Left colon (tissue), 2 donors: ENCODE measurements at regions not wholly inside any gene's neighbourhood (a gene's known extent, or its start where the extent isn't known, plus 50 kb on each side); places are given as distances from the start of the nearest gene placed in this dataset.
"Not testable (repeated sequence)": the region's sequence is repeated elsewhere in the genome, so short reads cannot be mapped to it uniquely, and the experiment has no call there.

ENCODE experiments used
- ATAC-seq: fragments of 200-7000 bp; cut with Tn5 transposase; one replicate; pipeline ENCODE4 v1.9.1; 2020; ENCODE audit warnings: mild to moderate bottlenecking, moderate library complexity
- DNase-seq, 2 donors: peaks; one replicate each; pipeline ENCODE4 v3.0.0-alpha.2; 2020
- intact Hi-C, 2 donors: fragments of 100-400 bp; cut with DNase I in 1 of 2; cut with micrococcal nuclease in 1 of 2; formaldehyde crosslinking; loops; one replicate each; pipeline versions ENCODE4 v1.11.2 to v1.14.0; 2022; cut with DNase I, micrococcal nuclease
- donor health status: DM: no; HTN: no; CAD: no.
- donor health status: DM: yes; HTN: yes; CAD: no.

GRCh38 chr2:138327967-138328366, 173.6 kb upstream of the SPOPL start:
- intact Hi-C loops: no loop called here
- ATAC-seq (no peak), DNase-seq (no peak)

- ATAC-seq (no peak), DNase-seq (no peak)
- intact Hi-C loops: no loop called here
Measured at GRCh38 chr2:138329162-138329561, 172.4 kb upstream of the SPOPL start.

GRCh38 chr2:138329591-138329990, 172.0 kb upstream of the SPOPL start:
- intact Hi-C loops: no loop called here
- DNase-seq (no peak), ATAC-seq (no peak)

GRCh38 chr2:138333121-138333520, 168.4 kb upstream of the SPOPL start:
- DNase-seq (no peak), ATAC-seq (no peak)
- intact Hi-C loops: no loop called here

GRCh38 chr2:138333677-138334076, 167.9 kb upstream of the SPOPL start:
- DNase-seq (no peak), ATAC-seq (no peak)
- intact Hi-C loops: no loop called here

- intact Hi-C loops: no loop called here
- no peak for ATAC-seq
- DNase-seq: no peak
Measured at GRCh38 chr2:138334323-138334722, 167.2 kb upstream of the SPOPL start.

- intact Hi-C loops: no loop called here
- DNase-seq (no peak), ATAC-seq (no peak)
Measured at GRCh38 chr2:138335036-138335435, 166.5 kb upstream of the SPOPL start.

GRCh38 chr2:138336146-138336545, 165.4 kb upstream of the SPOPL start:
- DNase-seq: no peak
- ATAC-seq: no peak
- intact Hi-C loops: no loop called here

GRCh38 chr2:138355244-138355643, 146.3 kb upstream of the SPOPL start:
- no peak for ATAC-seq
- intact Hi-C loops: no loop called here
- no peak for DNase-seq

GRCh38 chr2:138356178-138356577, 145.4 kb upstream of the SPOPL start:
- ATAC-seq: no peak
- intact Hi-C loops: no loop called here
- no peak for DNase-seq

GRCh38 chr2:138359532-138359931, 142.0 kb upstream of the SPOPL start:
- ATAC-seq: no peak
- DNase-seq: no peak
- intact Hi-C loops: no loop called here

GRCh38 chr2:138364554-138365162, 136.9 kb upstream of the SPOPL start:
- DNase-seq (no peak), ATAC-seq (no peak)
- intact Hi-C loops: no loop called here

GRCh38 chr2:138365581-138365980, 136.0 kb upstream of the SPOPL start:
- intact Hi-C loops: no loop called here
- no peak for ATAC-seq
- no peak for DNase-seq

- no peak for DNase-seq
- ATAC-seq: no peak
- intact Hi-C loops: no loop called here
Measured at GRCh38 chr2:138369856-138370255, 131.7 kb upstream of the SPOPL start.

- DNase-seq (no peak), ATAC-seq (peak; percentile 66)
- intact Hi-C loops: no loop called here
Measured at GRCh38 chr2:138373993-138374408, 127.6 kb upstream of the SPOPL start.

GRCh38 chr2:138381373-138381772, 120.2 kb upstream of the SPOPL start:
- ATAC-seq (no peak), DNase-seq (no peak)
- intact Hi-C loops: no loop called here

- DNase-seq (no peak), ATAC-seq (no peak)
- intact Hi-C loops: no loop called here
Measured at GRCh38 chr2:138382672-138383071, 118.9 kb upstream of the SPOPL start.

GRCh38 chr2:138386191-138386590, 115.4 kb upstream of the SPOPL start:
- ATAC-seq, DNase-seq, intact Hi-C loops: not testable (repeated sequence)

- no peak for ATAC-seq
- DNase-seq: no peak
- intact Hi-C loops: no loop called here
Measured at GRCh38 chr2:138389063-138389462, 112.5 kb upstream of the SPOPL start.

- no peak for ATAC-seq
- no peak for DNase-seq
- intact Hi-C loops: no loop called here
Measured at GRCh38 chr2:138390316-138390945, 111.1 kb upstream of the SPOPL start.

- ATAC-seq (no peak), DNase-seq (no peak)
- intact Hi-C loops: no loop called here
Measured at GRCh38 chr2:138391946-138392345, 109.6 kb upstream of the SPOPL start.
